ENCODE measurements at regions not wholly inside any gene's neighbourhood (a gene's known extent, or its start where the extent isn't known, plus 50 kb on each side); places are given as distances from the start of the nearest gene placed in this dataset.
"Not testable (repeated sequence)": the region's sequence is repeated elsewhere in the genome, so short reads cannot be mapped to it uniquely, and the experiment has no call there.

DNA sequence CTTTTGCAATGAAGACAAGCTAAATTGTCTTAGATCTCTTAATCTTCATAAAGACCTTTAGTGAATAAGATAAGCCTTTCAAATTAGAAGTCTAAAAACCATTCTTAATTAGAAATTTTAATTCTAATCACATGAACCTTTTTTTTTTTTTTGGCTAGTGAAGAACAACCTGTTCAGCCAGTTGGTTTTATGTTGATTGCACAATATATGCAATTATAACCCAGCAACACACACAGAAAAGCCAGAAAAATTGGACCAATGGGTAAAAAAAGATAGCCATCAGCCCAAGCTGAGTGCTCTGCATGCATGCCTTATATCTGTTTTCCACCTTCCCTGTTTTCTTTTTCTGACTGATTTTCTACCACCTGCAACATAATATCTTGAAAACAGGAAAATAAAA is 252.2 kb downstream of the SYT10 start:
- DNase-seq (ENCODE audit: low read depth): no peak

DNA sequence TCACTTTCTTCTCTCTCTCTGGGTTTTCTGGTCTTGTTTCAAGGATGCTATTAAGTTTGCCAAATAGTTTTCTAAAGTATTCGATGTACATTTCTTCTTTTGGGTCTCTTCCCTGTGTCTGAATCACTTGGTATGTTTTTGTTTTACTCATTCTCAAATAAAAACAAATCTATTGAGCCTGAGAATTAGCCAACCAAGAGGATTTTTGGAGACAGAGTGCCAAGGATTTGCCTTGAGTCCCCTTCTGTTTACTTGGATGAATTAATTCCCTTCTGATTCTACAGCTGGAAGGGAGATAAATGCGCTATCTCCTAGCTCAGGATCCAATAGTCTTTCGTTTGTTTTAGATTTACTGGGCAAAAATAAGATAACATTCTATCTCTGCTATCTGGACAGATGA is 255.5 kb downstream of the SYT10 start:
- DNase-seq (ENCODE audit: low read depth): no peak

DNA sequence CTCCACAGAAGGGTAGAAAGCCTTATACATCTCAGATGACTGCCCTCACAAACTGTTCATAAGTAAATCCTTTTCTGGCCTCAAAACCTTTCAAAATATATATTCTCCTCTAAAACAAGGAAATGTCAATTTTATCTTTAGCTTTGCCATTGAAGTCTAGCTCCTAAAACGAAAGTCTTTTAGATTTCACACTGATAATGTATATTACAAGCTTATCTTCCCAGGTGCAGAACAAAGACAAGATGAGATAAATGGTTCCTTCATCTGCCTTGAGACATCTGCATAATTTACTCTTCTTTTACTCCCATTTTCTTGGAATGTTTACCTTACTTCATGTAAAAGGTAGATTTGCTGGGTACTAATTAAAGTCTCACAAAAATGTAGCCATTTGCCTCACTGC is 257.1 kb downstream of the SYT10 start:
- DNase-seq (ENCODE audit: low read depth): no peak

DNA sequence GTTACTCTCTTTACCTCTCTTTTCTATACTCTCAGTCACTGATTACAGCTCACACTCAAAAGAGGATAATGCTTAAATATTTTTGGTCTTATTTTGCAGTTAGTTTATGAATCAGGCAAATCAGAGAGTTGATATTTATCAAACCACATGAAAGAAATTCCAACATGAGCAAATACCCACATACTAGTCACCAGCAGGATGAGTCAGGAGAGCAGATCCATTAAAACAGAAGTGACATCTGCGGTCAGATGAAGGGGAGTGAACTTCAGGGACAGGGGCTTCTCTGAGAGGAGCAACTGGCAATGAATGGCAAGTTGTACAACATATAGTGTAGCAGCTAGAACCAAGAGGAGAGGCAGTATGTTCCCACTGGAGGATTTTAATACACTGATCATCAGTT is 258.7 kb downstream of the SYT10 start:
- peak; percentile 92 for DNase-seq (ENCODE audit: low read depth)

DNA sequence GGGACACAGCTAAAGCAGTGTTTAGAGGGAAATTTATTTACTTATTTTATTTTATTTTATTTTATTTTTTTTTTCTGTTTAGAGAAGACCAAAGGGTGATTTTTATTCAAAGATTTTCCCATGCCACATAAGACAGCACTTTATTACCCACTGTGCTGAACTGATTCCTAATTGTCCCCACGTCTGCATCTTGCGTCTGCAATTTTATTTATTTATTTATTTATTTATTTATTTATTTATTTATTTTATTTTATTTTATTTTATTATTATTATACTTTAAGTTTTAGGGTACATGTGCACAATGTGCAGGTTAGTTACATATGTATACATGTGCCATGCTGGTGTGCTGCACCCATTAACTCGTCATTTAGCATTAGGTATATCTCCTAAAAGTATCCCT is 269.7 kb upstream of the PKP2 start:
- not testable (repeated sequence) for DNase-seq (ENCODE audit: low read depth)

DNA sequence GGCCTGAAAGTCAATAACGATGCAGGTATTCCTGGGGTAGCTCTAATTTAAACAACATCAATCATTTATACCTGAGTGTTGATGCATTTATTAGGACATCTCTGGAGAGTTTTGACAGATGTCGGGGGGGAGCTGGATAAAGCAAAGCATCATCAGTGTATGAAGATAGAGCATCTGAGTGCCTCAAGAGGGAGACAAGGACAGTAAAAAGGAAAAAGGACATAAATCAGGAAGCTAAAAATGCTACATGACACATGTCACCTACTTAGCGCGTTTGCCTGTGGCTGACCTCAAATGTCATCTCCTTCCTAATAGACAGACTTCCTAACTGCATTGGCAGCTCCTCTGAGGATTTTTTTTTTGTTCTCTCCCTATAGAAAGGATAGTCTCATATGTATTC is 259.5 kb upstream of the PKP2 start:
- DNase-seq (ENCODE audit: low read depth): no peak

DNA sequence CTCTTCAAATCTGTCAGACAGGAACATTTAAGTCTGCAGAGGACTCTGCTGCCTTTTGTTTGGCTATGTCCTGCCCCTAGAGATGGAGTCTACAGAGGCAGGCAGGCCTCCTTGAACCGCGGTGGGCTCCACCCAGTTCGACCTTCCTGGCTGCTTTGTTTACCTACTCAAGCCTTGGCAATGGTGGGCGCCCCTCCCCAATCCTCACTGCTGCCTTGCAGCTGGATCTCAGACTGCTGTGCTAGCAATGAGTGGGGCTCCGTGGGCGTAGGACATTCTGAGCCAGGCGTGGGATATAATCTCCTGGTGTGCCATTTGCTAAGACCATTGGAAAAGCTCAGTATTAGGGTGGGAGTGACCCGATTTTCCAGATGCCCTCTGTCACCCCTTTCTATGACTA is 250.7 kb upstream of the PKP2 start:
- not testable (repeated sequence) for DNase-seq (ENCODE audit: low read depth)

DNA sequence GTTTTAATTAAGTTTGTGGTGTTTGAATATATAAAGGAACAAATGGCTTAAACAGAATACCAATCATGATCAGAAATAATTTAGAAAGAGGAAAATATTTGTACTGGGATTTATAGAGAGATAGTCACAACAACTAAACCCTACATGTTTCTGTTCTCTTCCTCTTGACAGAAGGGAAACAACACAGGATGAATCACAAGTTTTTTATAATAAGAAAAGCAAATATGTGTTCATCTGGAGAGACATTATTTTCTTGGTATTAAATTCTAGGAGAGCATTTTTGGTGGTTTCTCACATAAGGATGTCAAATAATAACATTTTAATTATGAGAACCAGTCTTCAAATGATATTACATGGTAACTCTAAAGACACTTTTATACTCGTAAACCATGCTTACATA is 232.9 kb upstream of the PKP2 start:
- DNase-seq (ENCODE audit: low read depth): no peak

DNA sequence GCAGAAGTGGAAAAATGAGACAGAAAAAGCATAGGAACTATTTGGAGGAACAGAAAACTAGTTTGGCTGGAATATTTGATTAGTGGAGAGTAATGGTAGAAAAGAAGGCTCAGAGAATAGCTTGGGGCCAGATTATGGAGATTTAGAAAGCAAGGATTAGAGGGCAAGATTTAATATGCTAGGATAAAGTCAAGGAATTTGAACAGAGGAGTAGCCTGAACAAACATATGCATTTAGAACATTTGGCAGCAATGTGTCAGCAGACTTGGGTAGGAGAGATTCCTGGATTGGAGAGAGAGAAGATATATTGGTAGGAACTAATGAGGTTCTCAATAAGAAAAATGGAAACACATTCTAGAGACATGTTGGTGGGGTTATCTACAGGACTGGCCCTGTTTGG is 229.2 kb upstream of the PKP2 start:
- no peak for DNase-seq (ENCODE audit: low read depth)

DNA sequence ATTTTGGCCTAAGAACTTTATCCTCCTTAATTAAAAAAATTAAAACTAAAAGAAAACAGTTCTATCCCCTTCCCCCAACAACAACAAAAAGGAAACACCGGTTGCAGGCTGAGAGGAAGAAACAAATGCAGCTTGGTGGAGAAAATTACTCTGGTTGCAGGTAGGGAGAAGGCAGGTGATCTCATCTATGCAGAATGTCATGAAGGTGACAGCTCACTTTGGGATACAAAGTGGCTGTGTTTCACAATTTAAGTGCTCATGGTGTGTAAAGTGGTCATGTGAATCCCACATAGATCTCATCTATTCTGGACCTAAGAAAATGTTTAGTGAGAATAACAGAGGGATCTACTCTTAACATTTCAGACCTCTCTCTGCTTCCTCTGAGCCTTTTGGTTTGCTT is 219.7 kb upstream of the PKP2 start:
- DNase-seq (ENCODE audit: low read depth): no peak

DNA sequence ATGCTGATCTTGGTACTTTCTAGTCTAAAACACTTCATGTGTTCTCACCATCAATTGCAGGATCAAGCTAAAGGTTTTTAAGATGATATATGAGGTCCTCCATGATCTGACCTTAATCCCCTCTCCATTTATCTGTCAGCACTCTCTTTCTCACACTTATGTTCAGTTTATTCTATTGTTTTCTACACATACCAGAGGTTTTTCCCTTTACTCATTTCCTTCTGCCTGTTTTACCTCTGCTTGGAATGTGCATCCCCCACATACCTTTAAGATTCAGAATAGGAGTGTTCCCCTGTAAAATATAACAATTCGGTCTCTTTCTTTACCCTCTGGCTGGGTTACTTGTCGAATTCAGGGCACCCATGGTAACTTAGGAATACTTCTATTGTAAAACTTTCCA is 219.1 kb upstream of the PKP2 start:
- DNase-seq (ENCODE audit: low read depth): no peak

DNA sequence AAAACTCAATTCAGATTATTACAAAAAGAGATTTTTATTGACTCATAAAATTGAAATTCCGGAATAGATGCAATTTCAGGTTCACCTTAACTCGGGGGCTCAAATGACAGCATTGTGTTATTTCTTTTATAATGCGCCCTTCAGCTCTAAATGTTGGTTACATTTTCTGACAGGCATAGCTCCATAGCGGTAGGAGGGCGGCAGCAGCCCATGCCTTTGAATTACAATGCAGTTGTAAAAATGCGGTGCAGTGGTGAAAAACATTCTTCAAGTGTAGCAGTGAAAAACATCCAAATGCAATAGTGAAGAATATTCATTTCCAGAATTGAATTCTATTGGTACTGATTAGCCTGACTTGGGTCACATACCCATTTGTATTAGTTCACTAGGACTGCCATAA is 215.3 kb upstream of the PKP2 start:
- no peak for DNase-seq (ENCODE audit: low read depth)

DNA sequence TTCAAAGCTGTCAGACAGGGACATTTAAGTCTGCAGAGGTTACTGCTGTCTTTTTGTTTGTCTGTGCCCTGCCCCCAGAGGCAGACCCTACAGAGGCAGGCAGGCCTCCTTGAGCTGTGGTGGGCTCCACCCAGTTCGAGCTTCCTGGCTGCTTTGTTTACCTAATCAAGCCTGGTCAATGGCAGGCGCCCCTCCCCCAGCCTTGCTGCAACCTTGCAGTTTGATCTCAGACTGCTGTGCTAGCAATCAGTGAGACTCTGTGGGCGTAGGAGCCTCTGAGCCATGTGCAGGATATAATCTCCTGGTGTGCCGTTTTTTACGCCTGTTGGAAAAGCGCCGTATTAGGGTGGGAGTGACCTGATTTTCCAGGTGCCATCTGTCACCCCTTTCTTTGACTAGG is 211.2 kb upstream of the PKP2 start:
- not testable (repeated sequence) for DNase-seq (ENCODE audit: low read depth)

DNA sequence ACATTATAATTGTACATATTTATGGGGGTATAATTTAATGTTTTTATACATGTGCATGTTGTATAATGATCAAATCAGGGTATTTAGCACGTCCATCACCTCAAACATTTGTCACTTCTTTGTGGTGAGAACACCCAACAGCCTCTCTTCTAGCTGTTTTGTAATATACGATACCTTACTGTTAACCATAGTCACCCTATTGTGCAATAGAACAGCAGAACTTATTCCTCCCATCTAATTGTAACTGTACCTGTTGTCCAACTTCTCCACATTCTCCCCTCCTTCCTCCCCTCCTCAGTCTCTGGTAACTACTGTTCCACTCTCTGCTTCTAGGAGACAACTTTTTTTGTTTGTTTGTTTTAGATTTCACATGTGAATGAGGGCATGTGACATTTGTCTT is 197.0 kb upstream of the PKP2 start:
- no peak for DNase-seq (ENCODE audit: low read depth)

DNA sequence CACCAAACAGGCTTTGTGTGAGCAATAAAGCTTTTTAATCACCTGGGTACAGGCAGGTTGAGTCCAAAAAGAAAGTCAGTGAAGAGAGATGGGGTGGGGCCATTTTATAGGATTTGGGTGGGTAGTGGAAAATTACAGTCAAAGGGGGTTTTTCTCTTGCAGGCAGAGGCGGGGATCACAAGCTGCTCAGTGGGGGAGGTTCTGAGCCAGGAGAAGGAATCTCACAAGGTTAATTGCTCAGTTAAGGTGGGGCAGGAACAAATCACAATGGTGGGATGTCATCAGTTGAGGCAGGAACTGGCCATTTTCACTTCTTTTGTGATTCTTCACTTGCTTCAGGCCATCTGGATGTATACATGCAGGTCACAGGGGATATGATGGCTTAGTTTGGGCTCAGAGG is 191.3 kb upstream of the PKP2 start:
- not testable (repeated sequence) for DNase-seq (ENCODE audit: low read depth)

DNA sequence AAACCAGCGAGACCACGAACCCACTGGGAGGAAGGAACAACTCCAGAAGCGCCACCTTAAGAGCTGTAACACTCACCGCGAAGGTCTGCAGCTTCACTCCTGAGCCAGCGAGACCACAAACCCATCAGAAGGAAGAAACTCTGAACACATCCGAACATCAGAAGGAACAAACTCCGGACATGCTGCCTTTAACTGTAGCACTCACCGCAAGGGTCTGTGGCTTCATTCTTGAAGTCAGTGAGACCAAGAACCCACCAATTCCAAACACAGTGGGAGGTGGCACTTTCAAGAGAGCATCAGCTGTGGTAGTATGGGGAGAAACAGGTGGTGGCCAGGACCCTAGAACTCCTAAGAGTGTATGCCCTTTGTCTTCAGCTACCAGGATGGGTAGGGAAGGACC is 179.8 kb upstream of the PKP2 start:
- DNase-seq (ENCODE audit: low read depth): not testable (repeated sequence)

DNA sequence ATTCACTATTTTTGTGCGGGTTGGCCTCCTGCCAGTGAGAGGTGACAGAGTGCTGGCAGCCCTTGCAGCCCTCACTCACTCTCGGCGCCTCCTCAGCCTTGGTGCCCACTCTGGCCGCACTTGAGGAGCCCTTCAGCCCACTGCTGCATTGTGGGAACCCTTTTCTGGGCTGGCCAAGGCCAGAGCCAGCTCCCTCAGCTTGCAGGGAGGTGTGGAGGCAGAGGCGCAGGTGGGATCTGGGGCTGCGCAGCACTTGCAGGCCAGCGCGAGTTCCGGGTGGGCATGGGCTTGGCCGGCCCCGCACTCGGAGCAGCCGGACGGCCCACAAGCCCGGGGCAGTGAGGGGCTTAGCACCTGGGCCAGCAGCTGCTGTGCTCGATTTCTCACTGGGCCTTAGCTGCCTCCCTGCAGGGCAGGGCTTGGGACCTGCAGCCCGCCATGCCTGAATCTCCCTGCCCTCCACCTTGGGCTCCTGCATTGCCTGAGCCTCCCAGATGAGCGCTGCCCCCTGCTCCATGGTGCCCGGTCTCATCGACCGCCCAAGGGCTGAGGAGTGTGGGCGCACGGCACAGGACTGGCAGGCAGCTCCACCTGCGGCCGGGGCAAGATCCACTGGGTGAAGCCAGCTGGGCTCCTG is 178.7 kb upstream of the PKP2 start:
- DNase-seq (ENCODE audit: low read depth): not testable (repeated sequence)

DNA sequence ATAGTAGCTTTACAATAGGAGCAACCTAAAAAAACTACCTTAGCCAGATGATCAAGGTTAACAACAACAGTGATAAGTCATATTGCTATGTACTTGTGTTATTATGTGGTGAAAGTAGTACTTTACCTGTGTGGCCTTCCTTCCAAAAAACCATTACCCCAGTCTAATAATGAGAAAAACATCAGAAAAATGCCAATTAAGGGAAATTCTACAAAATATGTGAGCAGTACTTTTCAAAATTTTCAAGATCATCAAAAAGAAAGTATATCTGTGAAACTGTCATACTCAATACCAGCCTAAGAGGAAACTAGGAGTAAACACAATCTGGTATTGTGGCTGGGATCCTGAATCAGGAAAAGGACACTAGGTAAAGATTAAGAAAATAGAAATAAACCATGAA is 165.3 kb upstream of the PKP2 start:
- DNase-seq (ENCODE audit: low read depth): no peak

DNA sequence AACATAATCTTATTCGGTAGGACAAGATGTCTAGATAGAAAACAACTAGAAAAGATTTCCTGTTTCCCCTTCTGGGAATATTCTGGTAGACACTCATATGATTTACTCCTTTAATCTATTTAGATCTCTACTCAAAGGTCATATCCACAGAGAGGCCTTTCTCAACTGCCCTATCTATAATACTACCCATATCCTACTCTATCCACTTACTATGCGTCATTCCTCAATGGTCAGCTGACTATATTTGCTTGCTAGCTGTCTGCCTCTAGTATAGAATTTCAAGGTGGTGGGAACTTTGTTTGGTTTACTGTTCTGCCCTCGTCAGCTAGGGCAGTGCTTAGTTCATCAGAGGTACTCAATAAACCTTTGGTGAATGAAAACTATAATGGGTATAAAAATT is 157.8 kb upstream of the PKP2 start:
- no peak for DNase-seq (ENCODE audit: low read depth)

DNA sequence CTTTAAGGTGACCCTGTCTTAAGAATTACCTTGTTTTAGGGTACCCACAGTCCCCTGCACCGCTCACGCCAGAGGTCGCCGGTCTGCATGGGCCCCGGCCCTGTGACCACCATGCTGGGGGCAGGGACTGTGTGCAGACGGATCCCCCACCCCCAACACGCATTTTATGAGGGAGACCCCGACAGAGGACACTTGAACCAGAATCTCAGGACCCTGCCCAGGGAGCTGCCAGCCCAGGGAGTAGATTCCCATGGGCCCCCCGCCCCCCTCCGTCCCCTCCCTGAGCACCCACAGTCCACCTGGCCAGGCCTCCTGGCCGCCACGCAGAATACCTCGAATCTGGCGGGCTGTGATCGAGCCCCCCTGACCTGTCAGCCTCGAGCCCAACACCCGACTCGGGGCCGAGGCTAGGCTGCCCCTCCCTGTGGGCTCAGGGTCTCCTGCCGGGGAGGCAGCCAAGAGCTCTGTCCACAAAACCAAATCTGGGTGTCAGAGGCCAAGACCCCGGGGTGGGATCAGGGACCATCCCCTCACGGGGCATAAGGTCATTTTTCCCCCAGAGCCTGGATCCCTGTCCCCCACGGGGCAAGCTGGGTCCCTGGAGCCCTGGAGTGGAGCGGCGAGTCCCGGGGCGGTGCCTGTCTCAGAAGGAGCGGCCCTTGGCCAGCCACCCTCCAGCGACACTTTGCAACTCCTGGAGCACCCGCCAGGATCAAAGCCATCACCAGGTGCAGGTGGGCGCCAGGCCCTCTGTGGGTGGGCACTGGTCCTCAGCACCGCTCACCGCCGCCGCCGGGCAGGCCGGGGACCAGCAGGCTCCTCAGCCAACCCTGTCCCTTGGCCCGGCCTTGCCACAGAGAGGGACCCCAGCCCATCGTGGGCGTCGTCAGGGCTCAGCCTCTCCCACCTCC is 155.8 kb upstream of the PKP2 start:
- no peak for DNase-seq (ENCODE audit: low read depth)

DNA sequence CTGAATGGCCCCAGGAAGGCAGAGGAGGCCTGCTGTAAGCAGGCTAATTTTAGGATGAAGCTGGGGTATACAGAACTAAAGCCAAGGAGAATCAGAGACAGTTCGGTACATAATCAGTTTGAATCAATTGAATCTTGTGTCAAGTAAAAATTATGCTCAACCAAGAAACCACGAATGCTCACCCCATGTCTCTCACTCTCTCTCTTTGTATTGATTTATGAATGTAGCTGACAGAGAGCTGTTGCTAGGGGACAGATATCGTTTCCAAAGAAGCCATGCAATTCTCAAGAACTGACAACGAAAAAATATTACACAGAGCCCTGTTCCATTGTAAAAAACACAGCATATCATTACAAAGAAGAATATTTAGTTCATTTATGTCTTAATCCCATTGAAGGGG is 151.1 kb upstream of the PKP2 start:
- DNase-seq (ENCODE audit: low read depth): no peak

DNA sequence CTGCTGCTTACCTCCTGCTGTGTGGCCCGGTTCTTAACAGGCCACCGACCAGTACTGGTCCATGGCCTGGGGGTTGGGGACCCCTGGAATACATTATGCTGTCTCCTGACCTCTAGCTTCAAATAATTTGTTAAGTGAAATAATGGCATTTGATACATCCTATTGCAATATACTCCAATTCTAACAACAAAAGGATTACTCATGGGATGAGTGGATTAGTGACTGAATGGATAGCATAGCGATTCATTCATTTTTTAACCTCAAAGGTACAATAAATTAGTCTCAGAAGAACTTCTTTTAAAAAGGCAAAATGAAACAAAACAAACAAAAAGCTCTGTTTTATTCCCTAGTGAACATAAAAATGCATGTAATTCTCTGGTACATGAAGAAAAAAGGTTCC is 147.9 kb upstream of the PKP2 start:
- DNase-seq (ENCODE audit: low read depth): no peak

DNA sequence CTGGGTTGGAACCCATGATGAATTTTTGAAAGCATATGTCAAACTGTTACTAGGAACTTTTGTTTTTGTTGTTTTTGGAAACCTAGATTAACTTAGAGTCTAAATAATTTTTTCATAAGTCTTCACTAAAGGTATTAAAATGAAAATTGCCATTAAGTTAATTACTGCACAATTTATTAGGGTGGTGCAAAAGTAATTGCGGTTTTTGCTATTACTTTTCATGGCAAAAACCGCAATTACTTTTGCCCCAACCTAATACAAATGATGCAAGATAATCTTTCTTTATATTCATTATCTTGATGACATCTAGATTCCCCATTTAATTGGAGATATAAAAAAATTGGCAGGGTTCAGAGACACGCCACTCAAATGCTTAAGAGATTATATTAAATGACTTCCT is 145.0 kb upstream of the PKP2 start:
- DNase-seq (ENCODE audit: low read depth): no peak

DNA sequence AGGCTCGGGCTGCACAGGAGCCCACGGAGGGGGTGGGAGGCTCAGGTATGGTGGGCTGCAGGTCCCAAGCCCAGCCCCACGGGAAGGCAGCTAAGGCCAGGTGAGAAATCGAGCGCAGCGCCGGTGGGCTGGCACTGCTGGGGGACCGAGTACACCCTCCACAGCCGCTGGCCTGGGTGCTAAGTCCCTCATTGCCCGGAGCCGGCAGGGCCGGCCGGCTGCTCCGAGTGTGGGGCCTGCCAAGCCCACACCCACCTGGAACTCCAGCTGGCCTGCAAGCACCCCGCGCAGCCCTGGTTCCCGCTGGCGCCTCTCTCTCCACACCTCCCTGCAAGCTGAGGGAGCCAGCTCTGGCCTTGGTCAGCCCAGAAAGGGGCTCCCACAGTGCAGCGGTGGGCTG is 137.4 kb upstream of the PKP2 start:
- DNase-seq (ENCODE audit: low read depth): not testable (repeated sequence)

Measured in HS-27A (cell line).